HG02588 (cell line): ENCODE measurements at regions not wholly inside any gene's neighbourhood (a gene's known extent, or its start where the extent isn't known, plus 50 kb on each side); places are given as distances from the start of the nearest gene placed in this dataset.
"Not testable (repeated sequence)": the region's sequence is repeated elsewhere in the genome, so short reads cannot be mapped to it uniquely, and the experiment has no call there.

Experiments used
- ATAC-seq: cut with Tn5 transposase; IDR thresholded peaks from one replicate; pipeline ENCODE4 v1.9.1; 2021; ENCODE audit warnings: mild to moderate bottlenecking, moderate library complexity; ENCODE audit not compliant: unreplicated experiment

DNA sequence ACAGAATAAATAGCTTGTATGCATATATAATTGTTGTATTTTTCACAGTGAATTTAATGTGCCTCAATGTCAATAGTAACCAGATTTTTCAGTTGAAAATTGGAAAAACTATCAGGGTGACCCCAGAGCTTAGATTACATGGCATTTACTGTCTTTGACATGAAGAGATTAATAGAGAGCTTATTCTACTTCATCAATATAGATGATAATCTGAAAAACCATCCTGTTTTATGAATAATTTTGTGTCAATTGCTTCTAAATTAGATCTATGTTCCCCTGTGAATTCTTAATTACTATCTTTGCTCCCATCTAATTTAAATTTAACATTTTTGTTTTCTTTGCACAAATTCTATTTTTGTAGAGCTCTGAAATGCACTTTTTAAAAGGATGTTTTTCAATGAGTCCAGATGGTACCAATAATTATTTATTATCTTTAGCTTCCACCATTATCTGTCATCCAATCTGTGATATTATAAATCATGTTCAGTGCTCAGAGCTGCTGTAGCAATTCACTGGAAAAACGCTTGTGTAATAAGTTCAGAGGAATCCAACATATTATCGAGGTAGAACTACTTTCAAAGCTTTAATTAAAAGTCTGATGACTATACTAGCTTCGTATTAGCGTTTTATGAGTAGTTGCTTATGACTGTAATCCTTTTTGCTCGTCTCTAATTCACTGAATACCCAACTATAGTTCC is 291.4 kb downstream of the JRKL start:
- ATAC-seq: no peak

DNA sequence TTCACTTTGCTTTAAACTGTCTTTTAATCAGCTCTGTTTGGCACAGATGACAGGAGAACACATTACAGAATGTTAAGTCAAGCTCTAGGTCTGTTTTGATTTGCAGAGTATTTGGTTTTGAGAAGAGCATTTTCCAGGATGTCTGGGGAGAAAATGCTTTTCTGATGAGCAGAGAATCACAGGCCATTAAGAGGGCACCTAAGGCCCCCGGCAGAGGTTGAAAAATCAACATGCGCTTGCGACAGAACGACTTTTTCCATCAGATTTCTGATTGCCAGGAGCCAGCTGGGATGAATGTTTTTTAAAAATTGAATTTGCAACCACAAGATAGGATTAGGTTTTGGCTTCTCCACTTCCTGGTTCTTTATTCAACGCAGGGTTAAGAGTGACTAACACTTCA is 304.5 kb downstream of the JRKL start:
- ATAC-seq: no peak

GRCh38 chr11:96696731-96697130 is 306.9 kb downstream of the JRKL start:
- ATAC-seq: no peak

GRCh38 chr11:96697466-96697865 is 307.7 kb downstream of the JRKL start:
- no peak for ATAC-seq

DNA sequence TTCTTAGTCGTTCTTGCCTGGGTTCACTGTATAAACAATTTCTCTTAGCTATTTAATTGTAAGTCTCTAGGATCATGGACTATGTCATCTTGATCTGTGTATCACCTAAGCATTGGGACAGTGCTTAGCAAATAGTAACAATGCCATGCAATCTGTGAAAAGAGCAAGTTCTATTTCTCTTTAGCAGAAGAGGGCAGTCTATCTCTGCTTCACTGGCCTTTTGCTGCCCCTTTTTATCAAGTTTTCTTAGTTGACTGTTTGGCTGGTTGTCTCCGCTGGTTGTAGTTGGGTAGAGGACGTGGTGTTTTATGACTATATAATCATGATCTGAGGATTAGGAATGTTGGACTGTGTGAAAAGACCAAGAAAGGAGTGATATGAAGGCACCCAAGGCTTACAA is 315.0 kb downstream of the JRKL start:
- ATAC-seq: no peak

DNA sequence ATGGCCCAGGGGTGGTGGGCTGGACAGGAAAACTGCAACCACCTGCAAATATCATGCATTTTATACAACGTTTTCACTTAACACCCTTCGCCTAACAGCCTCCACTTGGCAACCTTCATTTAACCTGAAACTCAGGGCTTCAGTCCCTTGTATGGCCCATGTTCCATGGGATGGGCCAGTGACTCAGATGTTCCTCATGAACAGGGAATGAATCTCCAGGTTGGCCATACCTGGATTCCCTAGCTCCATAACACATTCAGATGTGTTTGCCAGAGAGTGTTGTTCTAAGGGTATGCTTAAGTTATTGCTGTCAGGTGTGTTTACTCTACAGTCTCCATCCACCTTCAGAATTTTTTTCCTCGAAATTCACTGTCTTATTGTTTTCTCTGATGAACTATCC is 316.9 kb downstream of the JRKL start:
- no peak for ATAC-seq

GRCh38 chr11:96707273-96707672 is 317.5 kb downstream of the JRKL start:
- no peak for ATAC-seq

- no peak for ATAC-seq
Observed at GRCh38 chr11:96708219-96708878, 318.5 kb downstream of the JRKL start.

DNA sequence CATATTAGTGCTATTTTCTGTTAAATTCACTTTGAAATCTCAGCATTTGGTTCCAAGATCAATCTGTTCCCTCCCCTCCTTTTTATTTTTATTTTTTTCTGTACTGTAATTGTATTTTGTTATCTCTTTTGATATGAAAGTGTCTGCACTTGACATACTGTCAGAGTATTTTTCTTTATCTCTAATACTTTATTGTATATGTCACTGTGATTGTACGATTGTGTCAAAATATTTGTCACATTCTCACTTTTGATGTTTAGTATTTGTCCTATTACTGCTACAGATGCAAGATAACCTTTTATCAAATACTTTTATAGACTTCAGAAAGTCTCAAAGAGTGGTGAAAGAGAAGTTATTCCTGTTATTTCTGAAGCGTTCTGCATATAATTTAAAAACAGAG is 323.5 kb downstream of the JRKL start:
- ATAC-seq: no peak

GRCh38 chr11:96714689-96715088 is 324.9 kb downstream of the JRKL start:
- ATAC-seq: no peak

DNA sequence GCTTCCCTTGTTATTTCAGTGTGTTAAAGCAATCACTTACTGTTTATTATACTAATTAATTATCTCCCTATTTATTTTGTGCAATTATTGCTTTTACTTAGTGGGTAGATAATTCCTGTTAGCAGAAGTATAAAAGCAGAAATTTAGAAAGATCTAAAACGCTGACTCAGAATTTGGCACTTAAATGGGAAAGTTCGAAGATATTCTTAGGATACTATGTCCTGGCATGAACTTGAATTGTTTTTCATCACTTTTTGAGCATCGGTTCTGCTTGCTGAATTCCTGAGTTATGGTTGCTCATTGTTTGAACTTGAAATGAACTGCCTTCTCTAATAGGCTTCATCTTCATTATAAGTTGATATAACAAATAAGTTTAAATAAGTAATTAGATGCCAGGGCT is 325.4 kb downstream of the JRKL start:
- ATAC-seq: no peak

GRCh38 chr11:96736601-96737000 is 346.8 kb downstream of the JRKL start:
- no peak for ATAC-seq

DNA sequence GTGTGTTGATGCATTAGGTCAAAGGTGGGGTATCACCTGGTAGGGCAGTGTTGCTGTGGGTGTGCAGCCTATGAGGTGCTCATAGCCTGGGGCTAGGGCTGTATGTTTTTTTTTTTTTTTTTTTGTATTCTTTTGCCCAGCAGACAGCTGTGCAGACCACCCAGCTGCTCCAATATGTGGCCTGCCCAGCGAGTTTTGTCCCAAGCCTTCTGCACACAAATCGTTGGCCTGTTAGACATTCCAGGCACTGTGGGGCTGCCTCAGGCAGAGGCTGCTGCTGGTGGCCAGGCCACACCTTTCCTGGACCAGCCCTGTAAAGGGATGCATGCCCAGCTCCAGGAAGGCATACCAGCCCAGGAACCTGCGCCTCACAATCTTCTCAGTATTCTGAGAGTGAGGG is 348.5 kb downstream of the JRKL start:
- no peak for ATAC-seq

DNA sequence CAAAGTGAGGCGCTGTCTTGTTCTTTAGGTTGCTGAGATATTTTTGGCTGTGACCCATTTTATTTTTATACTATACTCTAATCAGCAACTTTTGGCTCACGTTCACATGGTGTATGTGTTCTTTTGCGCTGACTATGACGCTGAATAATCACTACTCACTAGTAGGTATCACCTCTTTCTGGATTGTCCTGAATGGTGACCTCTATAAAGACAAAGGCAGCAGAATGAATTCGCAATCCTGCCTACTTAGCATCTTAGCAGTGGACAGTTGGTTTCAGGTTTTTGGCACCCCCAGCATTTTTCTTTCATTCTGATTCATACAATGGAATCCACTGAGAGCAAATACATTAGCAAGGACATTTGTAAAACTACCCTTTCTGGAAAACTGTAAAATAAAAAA is 351.3 kb downstream of the JRKL start:
- no peak for ATAC-seq

- ATAC-seq: no peak
Observed at GRCh38 chr11:96744697-96745096, 354.9 kb downstream of the JRKL start.

DNA sequence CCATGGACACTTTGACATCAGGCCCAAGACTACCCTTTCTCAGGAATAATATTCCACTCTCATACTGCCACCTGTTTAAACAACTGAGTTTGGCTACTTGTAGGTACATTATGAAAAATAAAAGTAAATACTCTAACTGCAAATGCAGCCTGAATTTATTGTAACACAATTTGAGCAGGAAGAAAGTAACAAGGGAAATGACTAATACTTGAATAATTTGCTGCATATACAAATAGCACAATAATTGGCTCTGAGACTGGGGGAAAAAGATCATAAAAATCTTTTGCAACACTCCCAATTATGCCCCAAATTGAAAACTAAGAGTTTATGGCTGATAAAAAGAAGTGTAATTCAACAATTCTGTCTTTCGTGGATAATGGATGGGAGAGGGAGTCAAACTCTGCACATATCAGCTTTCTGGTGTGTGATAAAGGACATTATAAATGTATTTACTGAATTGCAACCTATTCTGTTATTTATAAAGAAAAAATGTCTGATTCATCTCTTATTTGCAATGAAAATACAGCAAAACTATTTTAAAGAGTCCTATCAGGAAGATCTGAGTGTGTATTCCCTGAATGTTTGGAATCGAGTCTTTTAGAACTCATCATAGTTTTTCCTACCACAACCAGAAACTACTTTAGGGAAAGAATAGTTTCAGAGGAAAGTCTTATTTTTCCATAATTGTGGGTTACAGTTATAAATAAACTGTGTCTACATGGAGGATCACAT is 359.0 kb downstream of the JRKL start:
- no peak for ATAC-seq

GRCh38 chr11:96751807-96752206 is 362.0 kb downstream of the JRKL start:
- ATAC-seq: not testable (repeated sequence)

DNA sequence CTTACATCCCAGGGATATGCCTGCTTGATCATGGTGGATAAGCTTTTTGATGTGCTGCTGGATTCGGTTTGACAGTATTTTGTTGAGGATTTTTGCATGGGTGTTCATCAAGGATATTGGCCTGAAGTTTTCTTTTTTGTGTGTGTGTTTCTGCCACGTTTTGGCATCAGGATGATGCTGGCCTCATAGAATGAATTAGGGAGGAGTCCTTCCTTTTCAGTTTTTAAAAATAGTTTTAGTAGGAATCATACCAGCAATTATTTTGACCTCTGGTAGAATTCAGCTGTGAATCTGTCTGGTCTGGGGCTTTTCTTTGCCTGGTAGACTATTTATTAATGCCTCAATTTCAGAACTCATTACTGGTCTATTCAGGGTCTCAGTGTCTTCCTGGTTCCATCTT is 362.4 kb downstream of the JRKL start:
- no peak for ATAC-seq

GRCh38 chr11:96753997-96754396 is 364.2 kb downstream of the JRKL start:
- ATAC-seq: no peak

GRCh38 chr11:96755209-96755608 is 365.4 kb downstream of the JRKL start:
- ATAC-seq: no peak

- ATAC-seq: no peak
Observed at GRCh38 chr11:96755752-96756151, 365.9 kb downstream of the JRKL start.

DNA sequence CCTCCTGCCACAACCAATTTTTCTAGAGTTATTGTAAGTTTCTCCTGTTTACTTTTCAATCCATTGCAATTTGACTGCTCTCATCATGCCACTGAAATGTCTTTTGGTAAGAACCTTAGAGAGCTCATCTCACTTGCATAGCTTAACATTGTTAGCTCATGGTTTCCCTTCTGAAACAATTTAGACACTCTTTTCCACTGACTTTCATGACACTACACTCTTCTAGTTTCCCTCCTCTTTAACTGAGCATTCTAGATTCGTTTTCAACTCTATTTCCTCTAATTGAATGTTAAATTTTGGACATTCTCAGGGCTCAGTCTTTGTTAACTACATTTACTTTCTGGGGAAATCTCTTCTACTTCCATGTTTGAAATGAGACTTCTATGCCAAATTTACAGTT is 369.1 kb downstream of the JRKL start:
- ATAC-seq: no peak
